PC-3 (cell line): ENCODE measurements at regions not wholly inside any gene's neighbourhood (a gene's known extent, or its start where the extent isn't known, plus 50 kb on each side); places are given as distances from the start of the nearest gene placed in this dataset.

Experiments used
- EZH2 ChIP-seq: fragments of 300-600 bp; sonication (generic); IDR thresholded peaks from one replicate; pipeline ENCODE4 v1.6.1; 2017; ENCODE audit warnings: antibody characterized with exemption, mild to moderate bottlenecking, low read length; ENCODE audit not compliant: unreplicated experiment
- TF ChIP-seq, protein P1 (sequence below): fragments of 300-600 bp; sonication (generic); conservative IDR thresholded peaks from 2 replicates; pipeline ENCODE4 v1.5.1; 2017; ENCODE audit warnings: antibody characterized with exemption, low read depth, mild to moderate bottlenecking, low read length

GRCh38 chr5:124195411-124195810 is 551.0 kb downstream of the ZNF608 start:
- TF ChIP-seq, protein P1, sequence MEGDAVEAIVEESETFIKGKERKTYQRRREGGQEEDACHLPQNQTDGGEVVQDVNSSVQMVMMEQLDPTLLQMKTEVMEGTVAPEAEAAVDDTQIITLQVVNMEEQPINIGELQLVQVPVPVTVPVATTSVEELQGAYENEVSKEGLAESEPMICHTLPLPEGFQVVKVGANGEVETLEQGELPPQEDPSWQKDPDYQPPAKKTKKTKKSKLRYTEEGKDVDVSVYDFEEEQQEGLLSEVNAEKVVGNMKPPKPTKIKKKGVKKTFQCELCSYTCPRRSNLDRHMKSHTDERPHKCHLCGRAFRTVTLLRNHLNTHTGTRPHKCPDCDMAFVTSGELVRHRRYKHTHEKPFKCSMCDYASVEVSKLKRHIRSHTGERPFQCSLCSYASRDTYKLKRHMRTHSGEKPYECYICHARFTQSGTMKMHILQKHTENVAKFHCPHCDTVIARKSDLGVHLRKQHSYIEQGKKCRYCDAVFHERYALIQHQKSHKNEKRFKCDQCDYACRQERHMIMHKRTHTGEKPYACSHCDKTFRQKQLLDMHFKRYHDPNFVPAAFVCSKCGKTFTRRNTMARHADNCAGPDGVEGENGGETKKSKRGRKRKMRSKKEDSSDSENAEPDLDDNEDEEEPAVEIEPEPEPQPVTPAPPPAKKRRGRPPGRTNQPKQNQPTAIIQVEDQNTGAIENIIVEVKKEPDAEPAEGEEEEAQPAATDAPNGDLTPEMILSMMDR = no peak
- TF ChIP-seq EZH2 = no peak
